Peyer's patch (tissue), 4 donors: ENCODE measurements at regions not wholly inside any gene's neighbourhood (a gene's known extent, or its start where the extent isn't known, plus 50 kb on each side); places are given as distances from the start of the nearest gene placed in this dataset.

ENCODE experiments used
- DNase-seq, 3 donors: peaks; one replicate each; pipeline ENCODE4 v3.0.0-alpha.2; 2017 to 2019
- H3K27ac ChIP-seq, 4 donors: fragments of 200-600 bp; sonication (generic); one replicate each; pipeline ENCODE4 v1.5.1; 2016 to 2019
- H3K27me3 ChIP-seq, 2 donors: fragments of 200-600 bp; sonication (generic); one replicate each; pipeline ENCODE4 v1.5.1; 2019
- H3K36me3 ChIP-seq, 3 donors: fragments of 200-600 bp; sonication (generic); one replicate each; pipeline ENCODE4 v1.5.1; 2016 to 2019
- H3K4me1 ChIP-seq, 4 donors: fragments of 200-600 bp; sonication (generic); one replicate each; pipeline ENCODE4 v1.5.1; 2016 to 2019
- H3K4me3 ChIP-seq, 4 donors: fragments of 200-600 bp; sonication (generic); 1 replicate in 3 of 4; 2 replicates in 1 of 4; pipeline ENCODE4 v1.5.1; 2016 to 2019; ENCODE audit warnings: mild to moderate bottlenecking in 1 of 4
- H3K9me3 ChIP-seq, 4 donors: fragments of 200-600 bp; sonication (generic); one replicate each; pipeline ENCODE4 v1.5.1; 2016 to 2019; ENCODE audit warnings: mild to moderate bottlenecking in 1 of 4
- CTCF ChIP-seq, 6 experiments: fragments of 450-650 bp in 4 of 6; fragments of 200-600 bp in 2 of 6; sonication (generic) in 1 of 6; IDR thresholded peaks; one replicate each; pipeline ENCODE4 v1.5.1; 2017 to 2019; ENCODE audit warnings: antibody characterized with exemption in 6 of 6, mild to moderate bottlenecking in 3 of 6, moderate library complexity in 1 of 6
- POLR2A ChIP-seq, 2 donors: fragments of 450-650 bp; IDR thresholded peaks; one replicate each; pipeline ENCODE4 v1.5.1; 2017; ENCODE audit warnings: antibody characterized with exemption in 2 of 2, mild to moderate bottlenecking in 2 of 2, moderate library complexity in 2 of 2

- no peaks in the 10 kb centered on the region for H3K4me1 ChIP-seq
- no peaks in the 10 kb centered on the region for H3K9me3 ChIP-seq
- H3K27me3 ChIP-seq: no peaks in the 10 kb centered on the region
- DNase-seq: no peak
- H3K36me3 ChIP-seq: no peaks in the 10 kb centered on the region
- H3K27ac ChIP-seq: no peak overlapping the region
- no peak for TF ChIP-seq POLR2A (IDR thresholded peaks at IDR 0.05)
- no peak for TF ChIP-seq CTCF (IDR thresholded peaks at IDR 0.05)
- H3K4me3 ChIP-seq: no peak overlapping the region
Observed at GRCh38 chr9:31153250-31153840, 1231.1 kb upstream of the ACO1 start.

- no peak overlapping the region for H3K27ac ChIP-seq
- no peaks in the 10 kb centered on the region for H3K36me3 ChIP-seq
- H3K27me3 ChIP-seq: no peaks in the 10 kb centered on the region
- TF ChIP-seq CTCF (IDR thresholded peaks at IDR 0.05) (no peak), POLR2A (IDR thresholded peaks at IDR 0.05) (no peak)
- H3K9me3 ChIP-seq: no peaks in the 10 kb centered on the region
- no peak overlapping the region for H3K4me3 ChIP-seq
- H3K4me1 ChIP-seq: no peaks in the 10 kb centered on the region
- no peak for DNase-seq
Observed at GRCh38 chr9:31166516-31166915, 1217.9 kb upstream of the ACO1 start.

- Histone ChIP-seq H3K27me3 (no peaks in the 10 kb centered on the region), H3K4me3 (no peak overlapping the region), H3K27ac (no peak overlapping the region), H3K9me3 (no peaks in the 10 kb centered on the region), H3K4me1 (no peaks in the 10 kb centered on the region), H3K36me3 (no peaks in the 10 kb centered on the region)
- no peak for TF ChIP-seq POLR2A (IDR thresholded peaks at IDR 0.05)
- no peak for TF ChIP-seq CTCF (IDR thresholded peaks at IDR 0.05)
- no peak for DNase-seq
Observed at GRCh38 chr9:31168161-31168560, 1216.3 kb upstream of the ACO1 start.

- no peaks in the 10 kb centered on the region for H3K27me3 ChIP-seq
- H3K9me3 ChIP-seq: no peaks in the 10 kb centered on the region
- DNase-seq: no peak
- H3K36me3 ChIP-seq: no peaks in the 10 kb centered on the region
- no peak overlapping the region for H3K27ac ChIP-seq
- no peaks in the 10 kb centered on the region for H3K4me1 ChIP-seq
- TF ChIP-seq POLR2A (IDR thresholded peaks at IDR 0.05): no peak
- TF ChIP-seq CTCF (IDR thresholded peaks at IDR 0.05): no peak
- no peak overlapping the region for H3K4me3 ChIP-seq
Observed at GRCh38 chr9:31174681-31175080, 1209.8 kb upstream of the ACO1 start.

- Histone ChIP-seq H3K9me3 (no peaks in the 10 kb centered on the region), H3K27me3 (no peaks in the 10 kb centered on the region), H3K27ac (no peak overlapping the region), H3K36me3 (no peaks in the 10 kb centered on the region), H3K4me1 (no peaks in the 10 kb centered on the region), H3K4me3 (no peak overlapping the region)
- TF ChIP-seq CTCF (IDR thresholded peaks at IDR 0.05): no peak
- TF ChIP-seq POLR2A (IDR thresholded peaks at IDR 0.05): no peak
- no peak for DNase-seq
Observed at GRCh38 chr9:31183866-31184265, 1200.6 kb upstream of the ACO1 start.

GRCh38 chr9:31185831-31186230 is 1198.6 kb upstream of the ACO1 start:
- DNase-seq: no peak
- no peak for TF ChIP-seq CTCF (IDR thresholded peaks at IDR 0.05)
- no peak for TF ChIP-seq POLR2A (IDR thresholded peaks at IDR 0.05)
- no peaks in the 10 kb centered on the region for H3K9me3 ChIP-seq
- H3K4me1 ChIP-seq: no peaks in the 10 kb centered on the region
- no peak overlapping the region for H3K4me3 ChIP-seq
- no peaks in the 10 kb centered on the region for H3K27me3 ChIP-seq
- no peak overlapping the region for H3K27ac ChIP-seq
- H3K36me3 ChIP-seq: no peaks in the 10 kb centered on the region
